ENCODE measurements at regions not wholly inside any gene's neighbourhood (a gene's known extent, or its start where the extent isn't known, plus 50 kb on each side); places are given as distances from the start of the nearest gene placed in this dataset.

GRCh38 chr9:73091909-73092308 lies 59.8 kb upstream of the ANXA1 start:
- TF ChIP-seq CTCF (IDR thresholded peaks at IDR 0.05) (no peak), ELF4 (CRISPR knock-in tag; IDR thresholded peaks at IDR 0.05; ENCODE audit: low read depth) (no peak), HMGA2 (CRISPR knock-in tag; IDR thresholded peaks at IDR 0.05) (no peak), AR (CRISPR knock-in tag; IDR thresholded peaks at IDR 0.05) (no peak)

All from WTC11 (cell line).